Embryonic facial prominence (tissue), 1 donor: ENCODE measurements at regions not wholly inside any gene's neighbourhood (a gene's known extent, or its start where the extent isn't known, plus 50 kb on each side); places are given as distances from the start of the nearest gene placed in this dataset.

Source experiments
- DNase-seq: peaks from one replicate; pipeline ENCODE4 v3.0.0-alpha.2; 2016; ENCODE audit errors: extremely low spot score

GRCh38 chr4:41318839-41319530, 62.3 kb downstream of the UCHL1 start:
- DNase-seq = no peak

GRCh38 chr4:41319553-41319952, 62.8 kb downstream of the UCHL1 start:
- no peak for DNase-seq

- DNase-seq = no peak
These were observed 63.5 kb downstream of the UCHL1 start for GRCh38 chr4:41320278-41320677.

GRCh38 chr4:41320786-41321185, 64.1 kb downstream of the UCHL1 start:
- DNase-seq = no peak

- no peak for DNase-seq
These were observed 64.7 kb downstream of the UCHL1 start for GRCh38 chr4:41321216-41321945.

- DNase-seq = no peak
These were observed 65.9 kb downstream of the UCHL1 start for GRCh38 chr4:41322617-41323016.

- no peak for DNase-seq
These were observed 66.5 kb downstream of the UCHL1 start for GRCh38 chr4:41323179-41323578.

GRCh38 chr4:41323706-41324105, 67.0 kb downstream of the UCHL1 start:
- no peak for DNase-seq

- DNase-seq = no peak
These were observed 68.1 kb downstream of the UCHL1 start for GRCh38 chr4:41324861-41325260.

- no peak for DNase-seq
These were observed 69.2 kb downstream of the UCHL1 start for GRCh38 chr4:41325901-41326300.

GRCh38 chr4:41326776-41327175, 70.0 kb downstream of the UCHL1 start:
- no peak for DNase-seq

GRCh38 chr4:41327770-41328169, 71.0 kb downstream of the UCHL1 start:
- no peak for DNase-seq

- DNase-seq = no peak
These were observed 72.6 kb downstream of the UCHL1 start for GRCh38 chr4:41329361-41329760.

- DNase-seq = no peak
These were observed 74.5 kb downstream of the UCHL1 start for GRCh38 chr4:41331224-41331623.

GRCh38 chr4:41332510-41333054, 75.9 kb downstream of the UCHL1 start:
- no peak for DNase-seq

- no peak for DNase-seq
These were observed 77.5 kb downstream of the UCHL1 start for GRCh38 chr4:41334182-41334581.

- DNase-seq = peak; percentile 88
These were observed 83.4 kb downstream of the UCHL1 start for GRCh38 chr4:41339812-41340809.

- DNase-seq = no peak
These were observed 89.8 kb downstream of the UCHL1 start for GRCh38 chr4:41346306-41347061.

GRCh38 chr4:41349021-41349420, 92.3 kb downstream of the UCHL1 start:
- no peak for DNase-seq

GRCh38 chr4:41358647-41359421, 102.1 kb downstream of the UCHL1 start:
- DNase-seq = no peak
